ENCODE measurements at regions not wholly inside any gene's neighbourhood (a gene's known extent, or its start where the extent isn't known, plus 50 kb on each side); places are given as distances from the start of the nearest gene placed in this dataset.

DNA sequence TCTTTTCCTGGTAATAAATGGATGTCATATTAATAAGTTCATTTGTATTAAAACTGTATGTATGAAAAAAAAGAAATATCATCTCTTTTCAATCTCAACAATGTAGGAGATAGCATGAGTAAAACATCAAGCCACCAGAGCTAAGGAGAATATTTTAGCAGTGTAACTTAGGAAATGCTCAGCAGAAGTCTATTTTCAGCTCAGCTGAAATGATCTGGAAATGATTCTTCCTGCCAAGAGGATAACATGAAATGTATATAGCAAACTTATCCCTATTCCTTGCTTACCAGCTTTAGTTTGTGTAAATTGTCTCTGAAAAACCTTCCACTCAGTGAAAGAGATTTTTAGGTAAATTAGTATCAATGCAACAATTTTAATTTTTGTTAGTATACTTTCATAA, 1194.4 kb downstream of the SLITRK1 start:
- Histone ChIP-seq H3K4me1 (ENCODE audit: insufficient read depth) (no peaks in the 10 kb centered on the region), H3K9me2 (replicated peaks; ENCODE audit: insufficient read depth) (no peaks in the 10 kb centered on the region), H4K20me1 (ENCODE audit: insufficient read depth, poor library complexity, severe bottlenecking) (no peaks in the 10 kb centered on the region), H3K79me2 (no peaks in the 10 kb centered on the region), H3K36me3 (replicated peaks; ENCODE audit: insufficient read depth, low read depth) (no peaks in the 10 kb centered on the region), H3K4me3 (no peak overlapping the region), H3K27me3 (no peaks in the 10 kb centered on the region), H3K4me2 (no peak overlapping the region), H3K9me3 (ENCODE audit: low read depth) (no peaks in the 10 kb centered on the region), H2AFZ (peak overlapping the region; percentile 70), H3K27ac (no peak overlapping the region)
- TF ChIP-seq EZH2phosphoT487 (IDR thresholded peaks at IDR 0.05; ENCODE audit: low read depth, severe bottlenecking, unreplicated experiment) (no peak), EZH2 (IDR thresholded peaks at IDR 0.05; ENCODE audit: borderline replicate concordance) (no peak)
- TF ChIP-seq, protein P1, sequence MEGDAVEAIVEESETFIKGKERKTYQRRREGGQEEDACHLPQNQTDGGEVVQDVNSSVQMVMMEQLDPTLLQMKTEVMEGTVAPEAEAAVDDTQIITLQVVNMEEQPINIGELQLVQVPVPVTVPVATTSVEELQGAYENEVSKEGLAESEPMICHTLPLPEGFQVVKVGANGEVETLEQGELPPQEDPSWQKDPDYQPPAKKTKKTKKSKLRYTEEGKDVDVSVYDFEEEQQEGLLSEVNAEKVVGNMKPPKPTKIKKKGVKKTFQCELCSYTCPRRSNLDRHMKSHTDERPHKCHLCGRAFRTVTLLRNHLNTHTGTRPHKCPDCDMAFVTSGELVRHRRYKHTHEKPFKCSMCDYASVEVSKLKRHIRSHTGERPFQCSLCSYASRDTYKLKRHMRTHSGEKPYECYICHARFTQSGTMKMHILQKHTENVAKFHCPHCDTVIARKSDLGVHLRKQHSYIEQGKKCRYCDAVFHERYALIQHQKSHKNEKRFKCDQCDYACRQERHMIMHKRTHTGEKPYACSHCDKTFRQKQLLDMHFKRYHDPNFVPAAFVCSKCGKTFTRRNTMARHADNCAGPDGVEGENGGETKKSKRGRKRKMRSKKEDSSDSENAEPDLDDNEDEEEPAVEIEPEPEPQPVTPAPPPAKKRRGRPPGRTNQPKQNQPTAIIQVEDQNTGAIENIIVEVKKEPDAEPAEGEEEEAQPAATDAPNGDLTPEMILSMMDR (IDR thresholded peaks at IDR 0.05; ENCODE audit: poor library complexity): no peak
- DNase-seq (ENCODE audit: low spot score): no peak

DNA sequence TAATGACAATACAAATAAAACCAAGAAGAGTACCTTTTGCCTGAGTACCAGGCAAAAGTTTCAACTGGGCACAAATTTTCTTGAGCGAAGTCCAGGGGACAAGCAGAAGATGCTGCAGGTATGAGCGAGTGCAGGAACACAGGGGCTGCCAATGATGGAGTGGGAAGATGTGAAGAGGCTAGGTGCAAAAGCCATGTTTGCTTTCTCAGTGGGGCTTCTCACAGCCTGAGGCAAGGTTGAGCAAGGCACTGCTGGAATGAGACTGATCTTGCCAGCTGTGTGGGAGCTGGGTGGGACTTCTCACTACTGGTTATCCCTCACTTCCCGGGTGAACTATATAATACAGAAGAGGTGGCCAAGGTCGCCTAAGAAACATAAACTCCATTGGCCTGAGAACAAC, 1200.7 kb downstream of the SLITRK1 start:
- no peaks in the 10 kb centered on the region for H3K9me3 ChIP-seq (ENCODE audit: low read depth)
- H3K4me2 ChIP-seq: no peak overlapping the region
- H3K4me3 ChIP-seq: no peak overlapping the region
- no peaks in the 10 kb centered on the region for H3K36me3 ChIP-seq (replicated peaks; ENCODE audit: insufficient read depth, low read depth)
- H3K4me1 ChIP-seq (ENCODE audit: insufficient read depth): no peaks in the 10 kb centered on the region
- H3K9me2 ChIP-seq (replicated peaks; ENCODE audit: insufficient read depth): no peaks in the 10 kb centered on the region
- no peak for TF ChIP-seq EZH2phosphoT487 (IDR thresholded peaks at IDR 0.05; ENCODE audit: low read depth, severe bottlenecking, unreplicated experiment)
- no peak for TF ChIP-seq EZH2 (IDR thresholded peaks at IDR 0.05; ENCODE audit: borderline replicate concordance)
- TF ChIP-seq, protein P1 (IDR thresholded peaks at IDR 0.05; ENCODE audit: poor library complexity): no peak
- H4K20me1 ChIP-seq (ENCODE audit: insufficient read depth, poor library complexity, severe bottlenecking): no peaks in the 10 kb centered on the region
- DNase-seq (ENCODE audit: low spot score): no peak
- H3K27ac ChIP-seq: no peak overlapping the region
- 71% methylated on average over 4 of the region's 4 CpGs for WGBS (ENCODE audit: low lambda C conversion rate, missing lambda C conversion rate)
- H3K27me3 ChIP-seq: no peaks in the 10 kb centered on the region
- H2AFZ ChIP-seq: no peak overlapping the region
- H3K79me2 ChIP-seq: no peaks in the 10 kb centered on the region

DNA sequence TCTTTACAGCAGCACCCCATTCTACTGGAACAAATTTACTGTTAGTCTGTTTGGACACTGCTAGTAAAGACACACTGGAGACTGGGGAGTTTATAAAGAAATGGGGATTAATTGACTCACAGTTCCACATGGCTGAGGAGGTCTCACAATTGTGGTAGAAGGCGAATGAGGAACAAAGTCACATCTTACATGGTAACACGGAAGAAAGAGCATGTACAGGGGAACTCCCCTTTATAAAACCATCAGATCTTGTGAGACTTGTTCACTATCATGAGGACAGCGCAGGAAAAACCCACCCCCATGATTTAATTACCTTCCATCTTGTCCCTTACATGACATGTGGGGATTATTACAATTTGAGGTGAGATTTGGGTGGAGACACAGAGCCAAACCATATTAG, 1204.2 kb downstream of the SLITRK1 start:
- H3K9me2 ChIP-seq (replicated peaks; ENCODE audit: insufficient read depth): no peaks in the 10 kb centered on the region
- no peaks in the 10 kb centered on the region for H3K4me1 ChIP-seq (ENCODE audit: insufficient read depth)
- H4K20me1 ChIP-seq (ENCODE audit: insufficient read depth, poor library complexity, severe bottlenecking): no peaks in the 10 kb centered on the region
- TF ChIP-seq EZH2 (IDR thresholded peaks at IDR 0.05; ENCODE audit: borderline replicate concordance) (no peak), EZH2phosphoT487 (IDR thresholded peaks at IDR 0.05; ENCODE audit: low read depth, severe bottlenecking, unreplicated experiment) (no peak)
- TF ChIP-seq, protein P1 (IDR thresholded peaks at IDR 0.05; ENCODE audit: poor library complexity): no peak
- no peak overlapping the region for H3K4me3 ChIP-seq
- no peaks in the 10 kb centered on the region for H3K27me3 ChIP-seq
- no peak overlapping the region for H3K27ac ChIP-seq
- WGBS (ENCODE audit: low lambda C conversion rate, missing lambda C conversion rate): 90% methylated on average over 3 of the region's 3 CpGs
- H3K4me2 ChIP-seq: no peak overlapping the region
- no peaks in the 10 kb centered on the region for H3K9me3 ChIP-seq (ENCODE audit: low read depth)
- H2AFZ ChIP-seq: no peak overlapping the region
- H3K36me3 ChIP-seq (replicated peaks; ENCODE audit: insufficient read depth, low read depth): no peaks in the 10 kb centered on the region
- no peak for DNase-seq (ENCODE audit: low spot score)
- no peaks in the 10 kb centered on the region for H3K79me2 ChIP-seq

DNA sequence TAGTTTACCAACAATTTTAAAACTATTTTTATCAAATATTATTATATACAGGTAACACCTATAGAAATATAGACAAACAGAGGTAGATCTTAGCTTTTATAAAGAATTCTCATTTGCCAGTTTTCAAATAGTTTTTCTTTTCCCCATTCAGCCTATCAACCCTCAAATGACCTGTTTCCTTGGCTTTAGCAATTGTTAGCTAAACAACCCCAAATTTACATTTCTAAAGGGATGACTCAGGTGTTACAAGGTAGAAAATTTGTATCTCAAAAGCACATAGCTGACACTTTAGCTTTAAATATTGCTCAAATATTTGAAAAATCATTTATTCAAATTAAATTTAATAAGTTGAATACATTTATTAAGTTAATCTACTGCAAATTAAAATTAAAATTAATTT, 1207.2 kb downstream of the SLITRK1 start:
- Histone ChIP-seq H3K79me2 (no peaks in the 10 kb centered on the region), H3K4me1 (ENCODE audit: insufficient read depth) (no peaks in the 10 kb centered on the region), H3K4me2 (no peak overlapping the region), H3K9me2 (replicated peaks; ENCODE audit: insufficient read depth) (no peaks in the 10 kb centered on the region), H3K27ac (no peak overlapping the region), H2AFZ (no peak overlapping the region), H4K20me1 (ENCODE audit: insufficient read depth, poor library complexity, severe bottlenecking) (no peaks in the 10 kb centered on the region), H3K9me3 (ENCODE audit: low read depth) (no peaks in the 10 kb centered on the region), H3K36me3 (replicated peaks; ENCODE audit: insufficient read depth, low read depth) (no peaks in the 10 kb centered on the region), H3K4me3 (no peak overlapping the region), H3K27me3 (no peaks in the 10 kb centered on the region)
- DNase-seq (ENCODE audit: low spot score): no peak
- TF ChIP-seq EZH2phosphoT487 (IDR thresholded peaks at IDR 0.05; ENCODE audit: low read depth, severe bottlenecking, unreplicated experiment) (no peak), EZH2 (IDR thresholded peaks at IDR 0.05; ENCODE audit: borderline replicate concordance) (no peak)
- TF ChIP-seq, protein P1 (IDR thresholded peaks at IDR 0.05; ENCODE audit: poor library complexity): no peak

Measured in hepatocyte (in vitro differentiated cells).